HepG2 (cell line): ENCODE measurements at regions not wholly inside any gene's neighbourhood (a gene's known extent, or its start where the extent isn't known, plus 50 kb on each side); places are given as distances from the start of the nearest gene placed in this dataset.
"Not testable (repeated sequence)": the region's sequence is repeated elsewhere in the genome, so short reads cannot be mapped to it uniquely, and the experiment has no call there.

Experiments used
- ARNT ChIP-seq: fragments of 450-650 bp; IDR thresholded peaks from 2 replicates; pipeline ENCODE4 v1.6.1; 2017
- CREB1 ChIP-seq, 2 experiments: fragments of 450-650 bp in 1 of 2; IDR thresholded peaks; 2 replicates each; pipeline ENCODE4 v1.6.1; 2016 to 2017; ENCODE audit warnings: control low read depth in 1 of 2, mild to moderate bottlenecking in 1 of 2, missing compliant biosample characterization in 1 of 2, missing genetic modification characterization in 1 of 2
- CREBL2 ChIP-seq: sonication (generic); formaldehyde crosslinking; IDR thresholded peaks from 2 replicates; pipeline ENCODE4 v1.8.1; 2023; ENCODE audit warnings: missing genetic modification reagents, mild to moderate bottlenecking, borderline replicate concordance
- CTCF ChIP-seq: sonication (generic); formaldehyde crosslinking; IDR thresholded peaks from 2 replicates; pipeline ENCODE4 v1.5.0; 2020; ENCODE audit warnings: mild to moderate bottlenecking, missing genetic modification reagents, moderate library complexity
- HNRNPH1 ChIP-seq: fragments of 200-400 bp; formaldehyde crosslinking; optimal IDR thresholded peaks from 2 replicates; pipeline ENCODE3; 2017; ENCODE audit warnings: mild to moderate bottlenecking, low read depth, low read length
- JUND ChIP-seq: sonication (generic); formaldehyde crosslinking; IDR thresholded peaks from 2 replicates; pipeline ENCODE4 v1.8.0; 2022; ENCODE audit warnings: mild to moderate bottlenecking, missing genetic modification reagents
- KAT7 ChIP-seq: IDR thresholded peaks from 2 replicates; pipeline ENCODE4 v1.6.1; 2018; ENCODE audit warnings: borderline replicate concordance, missing compliant biosample characterization
- NFATC3 ChIP-seq: sonication (generic); formaldehyde crosslinking; IDR thresholded peaks from 2 replicates; pipeline ENCODE4 v1.5.1; 2020; ENCODE audit warnings: mild to moderate bottlenecking, missing genetic modification reagents
- PBX3 ChIP-seq: sonication (generic); formaldehyde crosslinking; IDR thresholded peaks from 2 replicates; pipeline ENCODE4 v1.8.1; 2023; ENCODE audit warnings: missing genetic modification reagents, inconsistent platforms, borderline replicate concordance
- POLR2AphosphoS5 ChIP-seq: IDR thresholded peaks from 2 replicates; pipeline ENCODE4 v1.6.1; 2012; ENCODE audit warnings: low read depth, low read length
- PREB ChIP-seq: sonication (generic); formaldehyde crosslinking; IDR thresholded peaks from 2 replicates; pipeline ENCODE4 v1.4.0; 2020; ENCODE audit warnings: missing genetic modification reagents
- RXRA ChIP-seq: sonication (generic); formaldehyde crosslinking; IDR thresholded peaks from 2 replicates; pipeline ENCODE4 v1.5.1; 2020; ENCODE audit warnings: missing genetic modification reagents
- SAFB2 ChIP-seq: sonication (generic); formaldehyde crosslinking; IDR thresholded peaks from 2 replicates; pipeline ENCODE4 v1.5.1; 2020; ENCODE audit warnings: missing genetic modification reagents, low read depth, mild to moderate bottlenecking, borderline replicate concordance
- ZFX ChIP-seq: sonication (generic); formaldehyde crosslinking; IDR thresholded peaks from 2 replicates; pipeline ENCODE4 v1.4.0; 2020; ENCODE audit warnings: mild to moderate bottlenecking, low read depth, missing genetic modification reagents, moderate library complexity

- not testable (repeated sequence) for TF ChIP-seq CREBL2 (CRISPR knock-in tag); PBX3 (CRISPR knock-in tag); ZFX (CRISPR knock-in tag); NFATC3 (CRISPR knock-in tag); JUND; KAT7 (CRISPR knock-in tag); SAFB2 (CRISPR knock-in tag); HNRNPH1; CREB1 (IDR thresholded peaks at IDR 0.05); CREB1 (CRISPR knock-in tag; IDR thresholded peaks at IDR 0.05); CTCF; RXRA (CRISPR knock-in tag); POLR2AphosphoS5; PREB; ARNT
Measured at GRCh38 chr19:28057026-28057425, 1155.9 kb downstream of the UQCRFS1 start.
